ENCODE measurements at regions not wholly inside any gene's neighbourhood (a gene's known extent, or its start where the extent isn't known, plus 50 kb on each side); places are given as distances from the start of the nearest gene placed in this dataset.

GRCh38 chr1:188930382-188930781 lies 1547.3 kb downstream of the BRINP3 start:
- H3K9me3 ChIP-seq: no peaks in the 10 kb centered on the region
- no peak overlapping the region for H3K27ac ChIP-seq
- H3K27me3 ChIP-seq: no peaks in the 10 kb centered on the region
- no peaks in the 10 kb centered on the region for H3K36me3 ChIP-seq
- no peaks in the 10 kb centered on the region for H3K4me1 ChIP-seq (ENCODE audit: control insufficient read depth in 1 of 2, insufficient read depth in 1 of 2, low read depth in 1 of 2, low read length in 1 of 2)
- TF ChIP-seq CTCF (IDR thresholded peaks at IDR 0.05): no peak
- no peak overlapping the region for H3K4me3 ChIP-seq (ENCODE audit: low read depth in 1 of 2, low read length in 1 of 2)

- Histone ChIP-seq H3K4me3 (ENCODE audit: low read depth in 1 of 2, low read length in 1 of 2) (no peak overlapping the region), H3K27me3 (no peaks in the 10 kb centered on the region), H3K36me3 (no peaks in the 10 kb centered on the region), H3K9me3 (no peaks in the 10 kb centered on the region), H3K4me1 (ENCODE audit: control insufficient read depth in 1 of 2, insufficient read depth in 1 of 2, low read depth in 1 of 2, low read length in 1 of 2) (no peaks in the 10 kb centered on the region), H3K27ac (no peak overlapping the region)
- TF ChIP-seq CTCF (IDR thresholded peaks at IDR 0.05): no peak
These were observed 1546.2 kb downstream of the BRINP3 start for GRCh38 chr1:188931506-188931905.

GRCh38 chr1:188937965-188938551 lies 1539.6 kb downstream of the BRINP3 start:
- Histone ChIP-seq H3K9me3 (no peaks in the 10 kb centered on the region), H3K27ac (no peak overlapping the region)

GRCh38 chr1:188941986-188942385 lies 1535.7 kb downstream of the BRINP3 start:
- Histone ChIP-seq H3K27ac (no peak overlapping the region), H3K9me3 (no peaks in the 10 kb centered on the region)

More at GRCh38 chr1:188937965-188938551, 1539.6 kb downstream of the BRINP3 start:
- no peaks in the 10 kb centered on the region for H3K27me3 ChIP-seq
- H3K4me3 ChIP-seq (ENCODE audit: low read depth in 1 of 2, low read length in 1 of 2): no peak overlapping the region
- TF ChIP-seq CTCF (IDR thresholded peaks at IDR 0.05): no peak
- H3K36me3 ChIP-seq: no peaks in the 10 kb centered on the region
- no peaks in the 10 kb centered on the region for H3K4me1 ChIP-seq (ENCODE audit: control insufficient read depth in 1 of 2, insufficient read depth in 1 of 2, low read depth in 1 of 2, low read length in 1 of 2)

GRCh38 chr1:188949701-188950100 lies 1528.0 kb downstream of the BRINP3 start:
- no peaks in the 10 kb centered on the region for H3K4me1 ChIP-seq (ENCODE audit: control insufficient read depth in 1 of 2, insufficient read depth in 1 of 2, low read depth in 1 of 2, low read length in 1 of 2)
- H3K27ac ChIP-seq: no peak overlapping the region
- no peaks in the 10 kb centered on the region for H3K27me3 ChIP-seq
- no peak overlapping the region for H3K4me3 ChIP-seq (ENCODE audit: low read depth in 1 of 2, low read length in 1 of 2)
- no peaks in the 10 kb centered on the region for H3K9me3 ChIP-seq
- TF ChIP-seq CTCF (IDR thresholded peaks at IDR 0.05): no peak
- no peaks in the 10 kb centered on the region for H3K36me3 ChIP-seq

More at GRCh38 chr1:188941986-188942385, 1535.7 kb downstream of the BRINP3 start:
- Histone ChIP-seq H3K4me3 (ENCODE audit: low read depth in 1 of 2, low read length in 1 of 2) (no peak overlapping the region), H3K27me3 (no peaks in the 10 kb centered on the region), H3K36me3 (no peaks in the 10 kb centered on the region), H3K4me1 (ENCODE audit: control insufficient read depth in 1 of 2, insufficient read depth in 1 of 2, low read depth in 1 of 2, low read length in 1 of 2) (no peaks in the 10 kb centered on the region)
- TF ChIP-seq CTCF (IDR thresholded peaks at IDR 0.05): no peak

Measured in neutrophil (primary cell).